NCI-H1105 treated with DMSO at 0.1 percent for 48 hours (cell line): ENCODE measurements at regions not wholly inside any gene's neighbourhood (a gene's known extent, or its start where the extent isn't known, plus 50 kb on each side); places are given as distances from the start of the nearest gene placed in this dataset.

Source experiments
- DNase-seq: peaks from one replicate; lab custom pipeline; 2025; lab: John Stamatoyannopoulos, UW

- DNase-seq: no peak
Observed at GRCh38 chr9:79215821-79216220, 355.9 kb upstream of the TLE4 start.

GRCh38 chr9:79220251-79220650 lies 351.5 kb upstream of the TLE4 start:
- DNase-seq: no peak

- DNase-seq: no peak
Observed at GRCh38 chr9:79220666-79221065, 351.1 kb upstream of the TLE4 start.

- DNase-seq: no peak
Observed at GRCh38 chr9:79221084-79221483, 350.7 kb upstream of the TLE4 start.

GRCh38 chr9:79222483-79222882 lies 349.3 kb upstream of the TLE4 start:
- DNase-seq: no peak

GRCh38 chr9:79224672-79225433 lies 346.9 kb upstream of the TLE4 start:
- DNase-seq: no peak

- no peak for DNase-seq
Observed at GRCh38 chr9:79233542-79233941, 338.2 kb upstream of the TLE4 start.

GRCh38 chr9:79236466-79236865 lies 335.3 kb upstream of the TLE4 start:
- DNase-seq: peak; percentile 5

GRCh38 chr9:79237861-79238260 lies 333.9 kb upstream of the TLE4 start:
- no peak for DNase-seq

GRCh38 chr9:79240774-79241173 lies 331.0 kb upstream of the TLE4 start:
- no peak for DNase-seq

- no peak for DNase-seq
Observed at GRCh38 chr9:79242489-79242888, 329.3 kb upstream of the TLE4 start.

GRCh38 chr9:79246170-79246569 lies 325.6 kb upstream of the TLE4 start:
- no peak for DNase-seq

GRCh38 chr9:79247021-79247420 lies 324.7 kb upstream of the TLE4 start:
- DNase-seq: no peak

GRCh38 chr9:79250806-79251205 lies 321.0 kb upstream of the TLE4 start:
- DNase-seq: no peak

GRCh38 chr9:79254900-79255650 lies 316.7 kb upstream of the TLE4 start:
- no peak for DNase-seq

GRCh38 chr9:79255651-79256260 lies 316.0 kb upstream of the TLE4 start:
- no peak for DNase-seq

GRCh38 chr9:79256691-79257213 lies 315.0 kb upstream of the TLE4 start:
- DNase-seq: peak; percentile 94

- DNase-seq: peak; percentile 55
Observed at GRCh38 chr9:79257228-79257781, 314.5 kb upstream of the TLE4 start.

GRCh38 chr9:79257790-79258351 lies 313.9 kb upstream of the TLE4 start:
- no peak for DNase-seq

- no peak for DNase-seq
Observed at GRCh38 chr9:79259858-79260257, 311.9 kb upstream of the TLE4 start.

GRCh38 chr9:79263628-79264027 lies 308.1 kb upstream of the TLE4 start:
- DNase-seq: no peak

- DNase-seq: peak; percentile 49
Observed at GRCh38 chr9:79264041-79264440, 307.7 kb upstream of the TLE4 start.
